NCI-H345 (cell line): ENCODE measurements at regions not wholly inside any gene's neighbourhood (a gene's known extent, or its start where the extent isn't known, plus 50 kb on each side); places are given as distances from the start of the nearest gene placed in this dataset.

Source experiments
- DNase-seq: peaks from one replicate; lab custom pipeline; 2025; lab: John Stamatoyannopoulos, UW

DNA sequence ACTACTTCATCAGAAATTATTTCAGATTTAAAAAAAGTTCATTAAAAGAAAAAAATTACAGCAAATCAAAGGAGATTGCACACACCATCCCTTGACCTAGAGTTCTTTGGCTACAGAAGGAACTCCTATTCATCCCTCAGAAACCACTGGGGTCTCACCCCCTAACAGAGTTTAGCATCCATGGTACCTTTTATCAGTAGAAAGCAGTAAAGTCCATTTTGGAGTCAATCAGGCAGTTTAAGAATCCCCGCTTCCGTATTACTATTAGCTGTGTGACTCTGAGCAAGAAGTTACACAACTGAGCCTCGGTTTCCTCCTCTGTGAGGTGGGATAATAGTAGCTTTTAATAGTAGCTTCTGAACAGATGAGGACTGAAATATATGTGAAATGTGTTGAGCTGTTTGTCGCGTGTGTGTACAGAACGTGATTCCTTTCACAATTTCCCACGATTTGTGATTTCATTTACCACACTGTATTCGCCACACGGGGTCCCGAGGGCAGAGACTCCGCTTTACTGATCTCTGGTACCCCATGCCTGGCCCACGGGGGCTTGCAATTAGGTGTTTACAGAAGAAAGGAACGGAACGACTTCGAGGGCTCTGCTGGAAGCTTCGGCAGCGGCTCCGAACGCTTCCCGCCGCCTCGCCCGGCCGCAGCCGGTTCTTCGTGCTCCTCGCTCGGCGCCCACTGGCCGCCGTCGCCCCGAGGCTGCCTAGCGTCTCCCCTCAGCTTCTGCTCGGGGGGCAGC, 72.5 kb upstream of the ZBED5 start:
- DNase-seq: peak; percentile 51

DNA sequence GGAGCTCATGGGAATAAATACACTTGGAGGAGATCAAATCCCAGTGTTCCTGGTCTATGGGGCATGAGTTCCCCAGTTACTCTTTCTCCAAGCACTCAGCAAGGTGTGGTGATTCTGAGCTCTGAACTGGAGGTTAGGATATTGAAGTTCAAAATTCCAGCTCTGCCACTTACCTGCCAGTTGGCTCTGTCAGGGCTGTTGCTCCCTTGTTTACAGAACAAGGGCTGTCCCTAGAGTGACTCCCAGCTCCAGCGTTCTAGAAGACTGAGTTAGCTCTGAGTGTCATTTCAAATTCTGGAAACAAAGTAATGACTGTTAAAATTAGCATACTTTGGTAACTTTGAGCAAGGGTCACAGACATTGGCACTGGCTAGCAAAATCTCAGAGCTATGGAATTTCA, 69.7 kb upstream of the ZBED5 start:
- DNase-seq: no peak

DNA sequence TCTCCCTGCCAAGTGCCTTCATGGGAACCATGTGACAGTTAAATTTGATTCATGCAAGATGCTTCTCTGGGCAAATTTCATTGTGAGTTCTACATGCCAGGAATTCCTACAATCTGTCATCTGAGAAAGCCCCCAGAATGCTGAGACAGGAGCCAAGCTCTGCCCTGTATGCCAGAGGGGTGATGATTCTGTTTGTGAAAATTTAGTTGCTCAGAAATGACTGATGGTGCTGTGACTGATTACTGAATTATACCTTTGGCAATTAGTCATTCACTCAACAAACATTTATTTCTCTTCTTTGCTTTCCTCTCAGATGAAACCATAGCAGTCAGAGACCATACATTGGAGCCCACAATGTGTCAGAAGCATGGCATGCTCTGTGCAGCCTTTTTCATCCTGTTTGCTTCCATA, 69.0 kb upstream of the ZBED5 start:
- no peak for DNase-seq

DNA sequence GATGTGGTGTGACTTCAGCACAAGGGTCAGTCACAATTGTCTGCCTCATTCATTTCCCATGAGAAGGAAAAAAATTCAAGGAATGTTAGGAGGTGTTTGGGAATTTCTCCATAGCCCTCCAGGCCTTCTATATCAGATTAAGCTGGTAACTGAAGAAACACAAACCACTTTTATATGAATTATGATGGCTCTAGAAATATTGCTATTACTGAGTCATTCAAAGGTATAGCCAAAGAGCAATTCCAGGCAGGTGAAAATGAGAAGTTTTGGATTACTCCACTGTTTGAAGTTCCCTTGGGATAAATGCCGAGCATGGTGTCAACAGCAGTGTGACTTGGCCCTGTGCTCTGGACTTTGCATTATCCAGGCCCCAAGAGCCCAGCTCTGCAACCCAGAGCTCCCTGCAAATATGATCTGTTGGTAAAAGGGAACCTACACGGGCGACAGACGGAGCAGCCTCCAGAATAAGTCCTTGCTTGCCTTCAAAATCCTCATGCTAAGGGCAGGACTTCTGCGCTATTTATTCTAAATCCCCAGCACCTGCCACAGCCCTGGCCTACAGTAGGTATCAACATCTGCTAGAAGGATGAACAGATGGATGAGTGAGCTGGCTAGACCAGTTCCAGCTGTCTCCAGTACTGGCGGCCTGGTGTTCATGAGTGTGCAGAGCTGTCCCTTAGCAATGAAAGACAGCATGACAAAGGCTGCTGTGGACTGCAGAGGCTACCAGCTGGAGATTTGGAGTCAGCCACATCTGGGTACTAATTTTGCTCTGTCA, 67.5 kb upstream of the ZBED5 start:
- no peak for DNase-seq

DNA sequence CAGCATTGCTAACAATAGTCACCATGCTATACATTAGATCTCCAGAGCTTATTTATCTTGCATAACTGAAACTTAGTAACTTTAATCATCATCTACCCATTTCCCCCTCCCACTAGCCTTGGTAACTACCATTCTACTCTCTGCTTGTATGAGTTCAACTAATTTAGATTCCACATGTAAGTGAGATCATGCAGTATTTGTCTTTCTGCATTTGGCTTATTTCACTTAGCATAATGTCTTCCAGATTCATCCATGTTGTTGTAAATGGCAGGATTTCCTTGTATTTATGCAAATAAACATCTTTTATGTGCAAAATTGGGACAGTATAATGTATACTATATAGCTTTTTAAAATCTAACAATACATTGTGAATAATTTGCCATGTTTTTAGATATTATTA, 66.0 kb upstream of the ZBED5 start:
- no peak for DNase-seq

DNA sequence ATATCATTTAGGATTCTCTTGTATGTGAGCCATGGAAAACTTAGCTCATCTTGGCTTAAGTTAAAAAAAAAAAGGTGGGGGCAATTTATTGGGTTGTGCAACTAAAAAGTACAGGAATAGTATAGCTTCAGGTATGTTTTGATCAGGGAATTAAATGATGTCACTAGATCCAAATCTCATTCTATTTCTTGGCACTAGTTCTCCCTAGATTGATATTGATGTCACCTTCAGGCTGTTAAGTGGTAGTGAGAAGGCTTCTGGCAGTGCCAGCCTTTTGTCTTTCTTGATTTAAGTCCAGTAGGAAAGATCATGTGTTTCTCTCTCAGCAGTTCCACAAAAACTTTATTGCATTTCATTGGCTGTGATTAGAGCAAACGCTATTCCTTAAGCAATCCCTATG, 65.0 kb upstream of the ZBED5 start:
- DNase-seq: no peak

DNA sequence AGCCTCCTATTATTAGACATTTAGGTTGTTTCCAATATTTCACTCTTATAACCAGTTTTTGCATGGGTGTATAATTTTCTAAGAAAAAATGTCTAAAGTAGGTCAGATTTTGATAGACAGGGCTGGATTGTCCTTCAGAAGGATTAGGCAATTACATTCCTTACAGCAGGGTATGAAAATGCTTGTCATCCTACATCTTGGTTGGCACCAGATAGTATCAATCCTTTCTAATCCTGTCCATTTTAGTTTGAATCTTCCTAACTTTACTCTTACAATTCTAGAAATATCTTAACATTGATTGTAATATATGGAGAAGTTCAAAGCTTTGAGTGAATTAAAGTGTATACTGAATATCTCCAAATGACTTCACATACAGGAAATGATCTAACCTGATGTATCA, 63.0 kb upstream of the ZBED5 start:
- no peak for DNase-seq

DNA sequence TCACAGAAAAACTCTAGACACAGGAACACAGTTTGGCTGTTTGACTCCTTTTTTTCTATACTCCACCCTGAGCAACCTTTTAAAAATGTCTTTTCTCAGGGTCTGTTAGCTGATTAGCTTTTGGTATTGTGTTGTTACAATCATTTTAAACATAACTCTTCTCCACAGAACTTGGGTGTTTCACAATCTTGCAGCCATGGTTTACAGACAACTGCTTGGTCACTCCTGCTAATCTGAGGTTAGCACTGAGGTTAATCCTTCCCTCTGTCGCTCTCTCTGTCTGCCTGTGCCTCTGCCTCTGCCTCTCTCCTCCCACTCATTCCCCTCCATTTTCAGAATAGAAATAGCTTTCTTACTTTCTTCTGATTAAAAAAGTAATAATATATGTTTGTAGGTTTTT, 62.4 kb upstream of the ZBED5 start:
- DNase-seq: no peak

DNA sequence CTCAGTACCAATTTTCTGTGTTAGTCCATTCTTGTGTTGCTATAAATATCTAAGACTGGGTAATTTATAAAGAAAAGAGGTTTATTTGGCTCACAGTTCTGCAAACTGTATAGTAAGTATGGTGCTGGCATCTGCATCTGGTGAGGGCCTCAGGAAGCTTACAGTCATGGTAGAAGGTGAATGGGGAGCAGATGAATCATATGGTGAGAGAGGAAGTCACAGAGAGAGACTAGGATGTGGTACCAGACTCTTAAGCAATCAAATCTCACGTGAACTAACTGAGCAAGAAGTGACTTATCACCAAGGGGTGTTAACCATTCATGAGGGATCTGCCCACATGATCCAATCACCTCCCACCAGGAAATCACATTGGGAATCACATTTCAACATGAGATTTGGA, 60.8 kb upstream of the ZBED5 start:
- DNase-seq: no peak

DNA sequence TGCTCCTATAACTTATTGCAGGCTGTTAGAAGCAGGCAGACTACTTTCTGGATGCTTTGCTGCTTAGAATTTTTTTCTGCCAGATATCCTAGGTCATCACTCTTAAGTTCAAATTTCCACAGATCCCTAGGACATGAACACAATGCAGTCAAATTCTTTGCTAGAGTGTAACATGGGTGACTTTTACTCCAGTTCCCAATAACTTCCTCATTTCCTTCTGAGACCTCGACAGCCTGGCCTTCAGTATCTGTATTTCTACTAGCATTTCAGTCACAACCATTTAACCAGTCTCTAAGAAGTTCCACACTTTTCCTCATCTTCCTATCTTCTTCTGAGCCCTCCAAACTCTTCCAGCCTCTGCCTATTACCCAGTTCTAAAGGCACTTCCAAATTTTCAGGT, 60.4 kb upstream of the ZBED5 start:
- DNase-seq: no peak

DNA sequence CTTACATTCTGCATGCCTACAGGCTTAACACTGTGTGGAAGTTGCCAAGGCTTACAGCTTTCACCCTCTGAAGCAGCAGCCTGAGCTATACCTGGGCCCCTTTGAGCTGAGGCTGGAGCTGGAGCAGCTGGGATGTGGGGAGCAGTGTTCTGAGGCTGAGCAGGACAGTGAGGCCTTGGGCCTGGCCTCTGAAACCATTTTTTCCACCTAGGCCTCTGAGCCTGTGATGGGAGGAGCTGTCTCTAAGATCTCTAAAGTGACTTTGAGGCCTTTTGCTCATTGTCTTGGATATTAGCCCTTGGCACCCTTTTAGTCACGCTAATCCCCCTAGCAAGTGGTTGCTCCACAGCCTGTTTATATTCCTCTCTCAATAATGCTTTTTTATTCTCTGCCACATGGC, 59.9 kb upstream of the ZBED5 start:
- no peak for DNase-seq

DNA sequence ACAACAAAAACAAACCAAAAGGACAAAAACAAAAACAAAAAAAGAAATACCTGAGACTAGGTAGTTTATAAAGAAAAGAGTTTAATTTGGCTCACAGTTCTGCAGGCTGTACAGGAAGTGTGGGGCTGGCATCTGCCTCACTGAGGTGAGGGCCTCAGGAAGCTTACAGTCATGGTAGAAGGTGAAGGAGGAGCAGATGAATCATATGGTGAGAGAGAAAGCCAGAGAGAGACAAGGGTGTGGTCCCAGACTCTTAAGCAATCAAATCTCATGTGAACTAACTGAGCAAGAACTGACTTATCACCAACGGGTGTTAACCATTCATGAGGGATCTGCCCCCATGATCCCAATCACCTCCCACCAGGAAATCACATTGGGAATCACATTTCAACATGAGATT, 58.8 kb upstream of the ZBED5 start:
- DNase-seq: no peak

DNA sequence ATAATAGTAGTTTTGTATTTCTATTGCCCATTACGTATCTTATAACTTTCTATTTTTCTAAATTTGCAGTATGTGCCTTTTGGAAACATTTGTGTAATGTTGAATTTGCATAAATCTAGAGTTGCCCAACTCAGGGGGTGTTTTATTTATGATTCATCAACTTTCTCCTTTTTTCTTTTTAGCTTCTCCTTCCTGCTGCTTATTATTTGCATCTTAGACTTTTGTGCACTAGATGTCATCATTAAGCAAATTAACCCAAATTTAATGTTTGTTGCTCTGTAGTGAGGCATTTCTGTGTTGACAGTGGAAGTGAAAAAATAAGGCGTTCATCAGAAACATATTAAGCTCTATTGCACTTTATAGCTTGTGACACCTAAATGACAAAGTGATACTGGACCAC, 56.2 kb upstream of the ZBED5 start:
- no peak for DNase-seq

DNA sequence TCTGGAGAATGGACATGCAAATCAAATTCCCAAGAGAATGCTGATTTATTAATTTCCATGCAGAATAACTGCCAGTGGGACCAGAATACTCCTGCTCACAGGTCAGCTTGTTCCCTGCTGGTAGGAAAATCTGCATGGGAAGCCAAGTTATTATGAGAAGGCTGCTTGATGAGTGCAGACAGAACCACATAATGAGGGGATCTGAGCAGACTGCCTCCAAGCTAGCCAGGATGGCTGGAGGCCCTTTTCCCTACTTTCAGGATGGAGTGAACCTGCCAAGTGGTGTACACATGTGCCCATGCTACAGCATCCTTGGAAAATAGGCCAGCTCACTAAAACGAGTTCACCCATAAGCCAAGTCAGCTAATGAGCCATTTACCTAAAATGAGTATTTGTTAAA, 55.2 kb upstream of the ZBED5 start:
- no peak for DNase-seq

DNA sequence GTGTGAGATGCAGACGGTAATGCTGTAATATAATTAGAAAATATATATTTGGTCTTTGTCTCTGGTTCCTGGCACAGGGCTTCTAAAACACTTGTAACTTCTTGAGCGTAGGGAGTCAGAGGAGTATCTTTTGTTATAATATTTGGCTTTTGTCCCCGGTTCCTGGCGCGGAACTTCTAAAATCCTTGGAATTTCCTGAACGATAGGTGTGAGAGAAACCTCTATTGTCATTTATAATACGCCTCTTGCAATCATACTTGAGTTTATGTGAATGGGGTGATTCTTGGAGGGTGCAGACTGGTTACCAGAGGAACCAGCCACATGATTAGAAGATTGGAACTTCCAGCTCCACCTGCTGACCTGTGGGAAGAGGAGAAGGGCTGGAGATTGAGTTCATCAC, 54.1 kb upstream of the ZBED5 start:
- DNase-seq: no peak

DNA sequence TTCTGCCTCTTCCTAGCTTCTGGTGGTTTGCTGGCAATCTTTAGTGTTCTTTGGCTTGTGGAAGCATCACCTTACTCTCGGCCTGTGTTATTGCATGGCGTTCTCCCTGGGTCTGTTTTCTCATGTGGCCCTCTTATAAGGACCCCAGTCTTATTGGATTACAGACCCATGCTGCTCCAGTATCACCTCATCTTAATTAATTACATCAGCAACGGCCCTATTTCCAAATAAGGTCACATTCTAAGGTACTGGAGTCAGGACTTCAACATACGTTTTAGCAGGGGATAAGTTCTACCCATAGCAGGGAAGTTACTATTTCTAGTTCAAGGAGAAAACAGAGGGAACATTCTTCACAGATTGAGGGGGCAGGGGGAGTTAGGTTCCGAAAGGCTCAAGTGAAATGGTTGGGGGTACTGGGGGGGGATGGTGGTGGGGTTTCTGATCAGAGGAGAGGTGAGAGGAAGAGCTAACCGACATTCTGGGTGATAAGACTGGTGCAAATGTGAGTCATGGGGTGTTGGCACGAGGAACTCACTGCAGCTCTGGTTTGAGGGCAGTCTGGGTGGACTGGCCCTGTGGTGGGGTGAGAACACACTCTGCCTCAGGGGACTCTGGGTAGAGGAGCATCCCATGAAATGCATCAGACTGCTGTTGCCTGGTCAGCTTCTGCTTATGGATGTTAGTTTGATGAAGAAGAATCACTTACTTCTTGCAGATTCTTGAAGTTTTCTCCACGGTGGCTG, 51.5 kb upstream of the ZBED5 start:
- DNase-seq: no peak

DNA sequence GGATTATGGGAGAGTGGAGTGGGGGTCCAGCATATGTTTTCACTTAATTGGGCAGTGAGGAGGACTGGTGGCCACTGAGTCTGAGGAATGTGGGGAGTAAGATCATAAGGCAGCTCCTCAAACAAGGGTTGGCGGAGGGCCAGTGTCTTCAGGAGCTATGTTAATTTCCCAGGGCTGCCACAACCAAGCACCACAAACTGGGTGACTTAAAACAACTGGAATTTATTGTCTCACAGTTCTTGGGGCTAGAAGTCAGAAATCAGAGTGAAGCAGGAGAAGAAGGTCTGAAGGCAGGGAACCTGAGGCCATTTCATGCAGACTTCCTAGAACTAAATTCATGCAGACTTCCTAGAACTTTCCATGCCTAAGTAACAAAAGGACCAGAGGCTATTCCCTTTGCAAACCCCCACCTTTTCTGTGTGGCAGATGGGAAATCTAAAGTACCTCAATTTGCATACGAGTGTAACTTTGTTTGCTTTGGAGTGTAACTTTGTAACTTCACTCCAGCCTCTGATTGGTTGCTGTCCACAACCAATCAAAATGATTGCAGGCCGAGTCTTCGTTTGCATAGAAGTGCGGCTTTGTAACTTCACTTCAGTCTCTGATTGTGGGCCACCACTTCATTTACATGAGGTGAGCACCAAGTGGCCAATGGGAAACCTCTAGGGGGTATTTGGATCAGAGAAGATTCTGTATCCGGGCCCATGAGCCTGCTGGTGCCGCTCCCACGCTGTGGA, 50.5 kb upstream of the ZBED5 start:
- DNase-seq: no peak
